RKO (cell line): ENCODE measurements at regions not wholly inside any gene's neighbourhood (a gene's known extent, or its start where the extent isn't known, plus 50 kb on each side); places are given as distances from the start of the nearest gene placed in this dataset.
"Not testable (repeated sequence)": the region's sequence is repeated elsewhere in the genome, so short reads cannot be mapped to it uniquely, and the experiment has no call there.

Source experiments
- DNase-seq: peaks from one replicate; pipeline ENCODE4 v3.0.0-alpha.2; 2016; ENCODE audit warnings: low spot score

DNA sequence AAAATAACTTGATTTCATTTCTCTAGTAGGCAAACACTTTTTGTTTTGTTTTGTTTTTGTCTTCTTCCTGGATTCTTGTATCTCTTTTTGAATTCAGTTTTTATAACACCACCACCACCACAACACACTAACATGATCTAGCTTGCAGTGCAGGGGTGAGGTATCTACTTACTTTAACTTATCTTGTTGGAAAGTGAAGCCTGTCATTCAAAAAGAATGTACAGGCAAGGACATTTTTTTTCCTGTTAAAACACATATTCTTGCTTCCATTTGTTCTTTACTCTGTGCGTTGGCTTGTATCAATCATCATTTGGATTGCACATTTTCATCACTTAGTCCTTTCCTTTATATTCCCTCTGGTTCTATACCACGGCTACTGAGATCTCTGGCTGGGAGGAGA is 824.2 kb downstream of the PLCL1 start:
- DNase-seq = no peak

DNA sequence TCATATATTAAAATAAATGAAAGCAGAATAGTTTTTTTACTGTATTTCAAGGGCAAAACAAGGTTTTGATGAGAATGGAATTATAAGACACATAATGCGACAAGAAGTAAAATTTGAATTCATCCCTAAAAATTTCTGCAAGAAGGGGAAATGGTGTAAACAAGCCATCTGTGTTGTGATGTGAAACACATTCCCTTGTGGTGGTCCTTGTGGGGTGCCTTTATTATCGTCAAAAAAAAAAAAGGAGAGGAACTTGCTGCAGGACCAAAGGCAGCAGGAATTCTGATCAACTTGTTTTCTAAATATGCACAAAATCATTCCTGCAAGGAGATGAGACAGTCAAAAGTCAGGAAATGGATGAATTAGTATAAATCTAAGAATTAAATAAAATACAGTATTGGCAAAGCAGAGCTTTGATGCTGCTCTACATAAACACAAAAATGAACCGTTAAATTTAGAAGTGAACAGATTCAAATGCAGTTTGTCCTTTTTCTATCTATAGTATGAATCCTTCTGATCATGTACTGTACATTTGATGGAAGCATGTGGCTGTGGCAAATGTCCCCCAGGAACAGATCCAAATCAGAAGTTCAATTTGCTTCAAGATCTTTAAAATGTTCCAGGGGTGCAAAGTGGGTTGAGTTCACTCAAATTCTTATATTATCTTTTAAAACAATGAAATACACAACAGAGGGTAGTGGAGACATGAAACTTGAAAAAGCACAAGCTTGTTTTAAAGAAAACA is 818.8 kb downstream of the PLCL1 start:
- DNase-seq = no peak

DNA sequence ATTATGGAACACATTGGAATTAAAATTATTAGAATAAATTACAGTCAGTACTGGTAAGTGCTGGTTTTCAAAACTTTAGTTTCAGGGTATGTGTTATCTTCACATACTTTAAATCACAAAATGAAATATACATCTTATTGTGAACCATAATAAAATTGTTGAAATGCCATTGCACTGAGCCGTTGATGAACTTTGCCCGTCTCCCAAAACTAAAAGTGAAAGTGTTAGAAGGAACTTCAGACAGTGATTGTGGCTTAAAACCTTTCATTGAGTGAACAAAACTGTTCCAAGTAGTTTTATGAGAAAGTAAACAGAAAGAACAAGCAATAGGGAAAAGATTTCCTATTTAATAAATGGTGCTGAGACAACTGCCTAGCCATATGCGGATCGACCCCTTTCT is 811.6 kb downstream of the PLCL1 start:
- DNase-seq = no peak

DNA sequence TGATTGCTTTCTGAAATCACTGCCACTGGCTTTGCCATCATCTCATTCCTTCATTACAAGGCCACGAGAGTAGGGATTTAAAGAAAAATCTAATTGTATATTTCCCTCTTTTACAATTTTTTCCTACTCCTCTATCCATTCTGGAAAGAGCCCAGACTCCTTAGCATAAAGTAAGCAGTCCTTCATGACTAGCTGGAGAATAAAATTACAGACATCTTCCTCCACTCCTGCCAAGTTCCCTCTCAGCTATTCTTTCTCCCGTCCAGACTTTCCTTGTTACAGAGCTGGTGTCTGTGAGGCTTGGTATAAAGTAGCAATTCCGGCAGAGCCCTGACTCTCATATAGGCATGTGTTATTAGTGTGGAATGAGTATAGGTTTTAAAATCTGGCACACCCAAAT is 806.8 kb downstream of the PLCL1 start:
- DNase-seq = no peak

DNA sequence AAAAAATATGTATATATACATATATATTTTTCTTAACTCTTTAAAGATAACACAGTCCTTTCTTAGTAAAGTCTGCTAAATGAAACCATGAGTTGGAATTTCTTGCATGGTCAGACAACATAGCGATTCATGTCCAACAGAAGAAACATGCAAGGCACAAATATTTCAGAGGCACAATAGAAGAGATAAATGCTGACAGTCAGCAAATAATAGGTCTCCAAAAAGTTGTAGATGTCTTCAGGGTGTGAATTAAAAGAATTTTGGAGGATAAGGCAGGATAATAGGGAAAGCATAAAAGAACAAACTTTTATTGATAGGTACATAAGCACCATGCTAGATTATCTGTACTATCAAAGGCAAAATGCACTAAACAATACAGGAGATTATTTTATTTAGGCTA is 800.2 kb downstream of the PLCL1 start:
- no peak for DNase-seq

DNA sequence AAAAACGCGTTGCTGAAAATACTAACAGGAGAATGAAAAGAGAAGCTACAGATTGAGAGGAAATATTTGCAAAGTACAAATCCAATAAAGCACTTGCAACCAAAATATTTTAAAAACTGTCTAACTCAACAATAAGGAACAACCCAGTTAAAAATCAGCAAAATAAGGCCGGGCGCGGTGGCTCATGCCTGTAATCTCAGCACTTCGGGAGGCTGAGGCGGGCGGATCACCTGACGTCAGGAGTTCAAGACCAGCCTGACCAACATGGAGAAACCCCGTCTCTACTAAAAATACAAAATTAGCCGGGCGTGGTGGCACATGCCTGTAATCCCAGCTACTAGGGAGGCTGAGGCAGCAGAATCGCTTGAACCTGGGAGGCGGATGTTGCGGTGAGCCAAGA is 798.6 kb downstream of the PLCL1 start:
- DNase-seq = not testable (repeated sequence)

DNA sequence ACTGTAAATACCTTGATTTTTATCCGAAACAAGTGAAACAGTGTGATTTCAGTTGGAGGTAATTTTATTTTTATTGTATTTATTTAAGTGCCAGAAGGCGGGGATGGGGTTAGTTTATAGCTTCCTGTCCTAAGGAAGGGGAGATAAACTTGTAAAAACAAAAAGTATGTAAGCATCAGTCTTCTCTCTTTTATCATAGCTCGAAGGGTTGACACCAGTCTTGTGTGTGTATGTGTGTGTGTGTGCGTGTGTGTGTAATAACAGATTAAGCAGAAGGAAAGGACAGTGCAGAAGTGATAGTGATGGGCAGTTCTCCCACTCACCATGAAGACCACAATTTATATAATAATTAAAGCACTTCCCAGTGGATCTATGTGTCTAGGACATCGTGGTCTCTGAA is 793.3 kb downstream of the PLCL1 start:
- DNase-seq = no peak

DNA sequence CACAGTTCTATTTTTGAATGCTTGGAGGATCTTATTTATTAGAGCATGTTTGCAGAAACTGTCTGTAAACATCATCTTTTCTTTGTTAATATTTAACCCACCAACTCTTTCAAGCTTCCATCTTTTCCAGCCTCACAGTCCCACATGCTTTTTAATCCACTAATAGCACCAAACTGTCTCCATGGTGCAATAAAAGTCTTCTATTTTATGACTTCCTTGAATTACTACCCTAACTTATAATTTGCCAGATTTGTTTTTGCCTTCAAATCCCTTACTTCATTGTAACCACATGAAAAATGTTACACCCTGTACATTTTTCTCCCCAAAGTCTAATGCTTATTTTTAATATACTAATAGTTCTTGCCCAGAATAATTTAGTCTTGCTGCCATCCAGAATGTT is 792.6 kb downstream of the PLCL1 start:
- DNase-seq = no peak

DNA sequence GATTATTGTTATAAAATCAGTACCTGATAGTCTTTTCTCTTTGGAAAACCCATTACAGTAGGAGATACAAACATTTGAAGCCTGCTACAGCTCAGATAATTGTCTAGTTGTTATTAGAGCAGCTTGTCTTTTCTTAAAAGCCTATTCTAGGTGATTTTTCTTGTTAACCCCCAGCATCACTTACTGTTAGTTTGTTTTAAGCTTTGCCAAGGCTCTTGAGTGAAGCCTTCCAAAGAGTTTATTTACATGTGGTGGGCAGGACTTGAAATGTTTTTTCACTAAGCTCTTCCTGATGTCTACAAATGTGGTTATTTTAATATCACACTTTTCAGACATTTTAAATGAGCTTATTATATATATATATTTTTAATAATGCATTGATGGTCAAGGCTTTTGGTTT is 791.3 kb downstream of the PLCL1 start:
- no peak for DNase-seq

DNA sequence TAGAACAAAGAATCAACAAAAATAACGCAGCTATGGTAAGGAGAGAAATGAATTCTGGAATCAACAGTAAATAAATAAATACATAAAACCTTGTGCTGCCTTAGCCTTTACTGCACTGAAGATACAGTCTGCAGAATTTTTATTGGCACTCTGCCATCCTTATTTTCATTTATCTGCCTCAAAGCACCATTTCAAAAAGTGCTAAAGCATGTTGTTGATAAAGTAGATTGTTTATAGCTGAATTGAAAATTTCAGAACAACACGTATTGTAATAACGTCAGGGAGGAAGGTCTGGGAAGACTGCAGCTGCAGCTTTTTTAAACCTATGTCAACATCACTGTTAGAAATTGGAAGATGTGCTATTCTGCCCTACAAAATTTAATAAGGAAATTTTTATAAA is 787.2 kb downstream of the PLCL1 start:
- no peak for DNase-seq

DNA sequence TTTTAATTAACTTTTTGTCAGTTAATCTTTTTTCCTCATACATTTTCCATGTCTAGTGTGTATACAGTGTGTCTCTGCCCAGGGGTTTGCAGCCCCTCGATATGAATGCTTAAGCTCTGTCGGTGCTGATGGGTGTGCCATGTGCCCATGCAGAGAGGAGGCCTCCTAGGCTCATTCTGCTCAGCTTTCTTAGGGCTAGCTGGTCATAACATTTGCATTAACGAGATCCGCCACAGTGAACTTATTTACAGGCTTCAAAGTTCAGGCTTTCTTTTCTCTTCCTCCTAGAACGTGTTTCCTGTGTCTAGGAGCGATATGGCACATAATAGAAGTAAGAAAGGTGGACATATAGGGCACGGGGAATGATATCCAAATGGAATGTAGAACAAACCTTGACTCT is 783.3 kb downstream of the PLCL1 start:
- no peak for DNase-seq

DNA sequence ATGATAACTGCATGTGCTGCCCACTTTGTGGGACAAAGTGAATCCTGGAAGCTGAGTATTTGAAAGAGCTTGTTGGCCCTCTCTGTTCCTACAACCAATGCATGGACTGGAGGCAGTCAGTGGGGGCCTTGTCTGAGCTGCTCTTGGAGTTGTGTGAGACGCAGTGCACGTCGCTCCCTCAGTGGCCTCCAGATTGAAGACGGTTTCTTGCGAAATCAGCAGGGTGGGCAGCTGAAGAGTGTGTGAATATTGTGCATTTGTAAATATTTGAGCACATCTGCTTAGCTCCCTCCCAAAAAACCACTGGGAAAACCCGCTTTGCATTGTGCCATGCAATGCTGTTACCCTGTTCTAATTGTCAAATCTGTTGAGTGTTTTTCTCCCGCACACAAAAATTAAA is 782.8 kb downstream of the PLCL1 start:
- no peak for DNase-seq

DNA sequence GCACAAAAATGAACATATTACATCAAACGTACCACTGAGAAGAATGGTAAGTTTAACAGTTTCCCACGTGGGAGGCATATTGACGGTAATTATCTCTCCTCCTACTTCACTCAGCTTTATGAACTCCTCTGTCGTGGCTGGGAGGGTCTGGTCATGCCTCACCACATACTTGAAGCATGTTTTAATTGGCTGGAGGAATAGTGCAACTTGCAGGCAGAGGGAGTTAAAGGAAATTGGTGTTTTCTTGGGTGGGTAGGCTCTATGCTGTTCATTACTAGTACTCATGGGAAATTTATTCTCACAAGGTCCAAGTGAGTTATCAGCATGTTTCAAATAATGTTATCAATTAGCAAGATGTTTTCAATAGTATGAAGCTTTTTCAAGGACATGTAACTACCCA is 767.0 kb downstream of the PLCL1 start:
- DNase-seq = no peak

DNA sequence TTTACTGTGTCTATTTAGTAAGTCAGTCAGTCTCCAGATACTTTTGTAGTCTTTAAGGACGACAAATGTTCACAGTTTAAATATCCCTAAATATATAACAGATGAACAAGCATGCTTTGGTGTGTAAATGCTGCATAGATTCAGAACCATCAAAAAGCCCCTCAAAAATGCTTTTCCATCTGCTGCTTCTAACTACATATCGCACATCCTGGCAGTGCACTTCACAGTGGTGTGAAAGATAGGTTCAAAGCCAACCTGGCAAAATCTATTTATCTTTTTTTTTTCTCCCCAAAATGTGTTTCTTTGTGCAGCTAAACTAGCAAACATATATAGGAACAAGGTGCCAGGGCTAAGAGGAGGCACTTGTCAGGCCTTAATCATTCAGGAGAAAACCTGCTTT is 753.8 kb downstream of the PLCL1 start:
- no peak for DNase-seq

DNA sequence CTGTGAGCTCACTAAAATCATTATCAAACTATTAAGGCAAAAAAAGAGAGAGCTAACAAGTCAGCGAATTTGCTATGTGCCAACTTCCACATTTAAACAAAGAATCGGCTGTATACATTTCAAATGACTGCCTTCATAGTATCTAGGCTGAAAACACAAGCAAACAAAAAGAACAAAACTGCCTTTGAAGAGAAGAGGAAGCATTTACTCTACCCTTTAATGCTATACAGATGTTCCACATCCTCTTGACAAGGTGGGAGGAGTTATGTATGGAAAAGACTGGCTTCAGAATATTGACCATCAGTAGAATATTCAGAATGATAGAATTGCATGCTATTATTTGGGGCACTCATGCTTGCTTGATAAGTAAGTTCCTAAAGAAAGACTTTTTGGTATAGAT is 741.7 kb downstream of the PLCL1 start:
- no peak for DNase-seq

DNA sequence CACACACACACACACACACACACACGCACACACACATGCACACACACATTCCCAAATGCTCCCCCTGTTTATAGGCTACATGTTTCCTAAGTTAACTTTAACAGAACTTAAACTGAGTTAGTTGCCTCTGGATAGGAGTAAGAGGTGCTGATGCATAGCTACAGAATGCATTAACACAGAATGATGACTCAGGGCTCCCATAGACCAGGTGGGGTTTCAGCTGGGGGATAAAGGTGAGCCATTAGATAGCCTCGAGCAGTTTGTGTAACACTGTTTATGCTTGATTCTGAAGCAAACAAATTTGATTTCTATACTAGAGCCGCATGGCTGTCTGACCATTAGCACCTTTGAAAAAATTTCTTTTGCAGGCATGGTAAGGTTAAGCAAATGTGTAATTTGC is 741.0 kb downstream of the PLCL1 start:
- DNase-seq = no peak

DNA sequence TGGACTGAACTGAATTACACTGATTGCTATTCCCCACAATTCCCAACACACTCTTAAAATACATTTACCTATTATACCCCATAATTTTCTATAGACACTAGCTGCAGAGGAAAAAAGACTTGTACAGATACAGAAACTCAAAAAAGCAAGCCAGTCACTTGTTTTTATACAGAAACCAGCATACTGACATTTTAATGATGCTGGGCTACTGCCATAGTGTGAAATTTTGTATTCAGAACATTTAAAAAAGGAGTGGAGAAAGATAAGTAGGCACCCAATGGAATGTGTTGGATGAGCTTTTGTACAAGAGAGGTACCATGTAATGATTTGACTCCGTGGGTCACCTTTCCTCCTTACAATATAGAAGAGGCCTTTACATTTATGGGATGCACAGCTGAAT is 740.1 kb downstream of the PLCL1 start:
- no peak for DNase-seq

DNA sequence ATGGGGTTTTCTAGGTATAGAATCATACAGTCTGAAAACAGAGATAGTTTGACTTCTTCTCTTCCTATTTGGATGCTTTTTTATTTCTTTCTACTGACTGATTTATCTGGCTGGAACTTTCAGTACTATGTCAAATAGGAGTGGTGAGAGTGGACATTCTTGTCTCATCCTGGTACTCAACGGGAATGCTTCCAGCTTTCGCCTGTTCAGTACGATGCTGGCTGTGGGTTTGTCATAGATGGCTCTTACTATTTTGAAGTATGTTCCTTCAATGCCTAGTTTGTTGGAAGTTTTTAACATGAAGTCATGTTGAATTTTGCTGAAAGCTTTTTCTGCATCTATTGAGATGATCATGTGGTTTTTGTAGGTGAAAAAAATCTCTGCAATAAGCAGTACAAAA is 730.4 kb downstream of the PLCL1 start:
- no peak for DNase-seq

DNA sequence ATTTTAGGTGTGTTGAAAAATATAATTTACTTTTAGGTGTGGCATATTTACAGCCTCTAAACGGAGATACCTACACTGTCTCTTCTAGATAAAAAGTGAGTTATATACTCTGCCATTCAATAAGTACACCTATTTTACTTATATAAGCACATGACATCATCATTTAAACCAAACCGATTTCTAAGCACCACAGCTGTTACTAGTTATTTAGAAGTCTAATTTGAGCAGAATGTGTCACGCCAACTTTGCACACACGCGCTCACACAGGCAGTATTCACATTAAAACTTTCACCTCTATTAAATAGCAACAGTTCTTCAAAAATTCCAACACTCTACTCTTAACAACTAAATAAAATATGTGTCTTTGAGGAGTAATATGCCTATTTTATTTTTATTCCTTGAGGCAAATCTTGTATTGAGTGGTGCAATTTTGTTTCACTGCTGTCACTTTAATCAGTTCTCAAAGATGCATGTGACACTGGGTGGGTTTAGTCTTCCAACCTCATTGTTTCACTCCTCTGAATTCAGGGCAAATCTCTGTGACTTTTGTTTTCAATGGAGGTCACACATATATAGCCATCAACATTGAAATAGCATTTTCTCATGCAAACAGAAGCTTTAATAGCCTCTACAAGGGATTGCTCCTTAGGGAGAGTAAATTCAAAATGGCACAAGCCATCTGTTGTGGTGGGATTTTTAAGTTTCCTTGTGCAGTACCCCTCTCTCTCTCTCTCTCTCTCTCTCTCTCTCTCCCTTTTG is 721.0 kb downstream of the PLCL1 start:
- no peak for DNase-seq

DNA sequence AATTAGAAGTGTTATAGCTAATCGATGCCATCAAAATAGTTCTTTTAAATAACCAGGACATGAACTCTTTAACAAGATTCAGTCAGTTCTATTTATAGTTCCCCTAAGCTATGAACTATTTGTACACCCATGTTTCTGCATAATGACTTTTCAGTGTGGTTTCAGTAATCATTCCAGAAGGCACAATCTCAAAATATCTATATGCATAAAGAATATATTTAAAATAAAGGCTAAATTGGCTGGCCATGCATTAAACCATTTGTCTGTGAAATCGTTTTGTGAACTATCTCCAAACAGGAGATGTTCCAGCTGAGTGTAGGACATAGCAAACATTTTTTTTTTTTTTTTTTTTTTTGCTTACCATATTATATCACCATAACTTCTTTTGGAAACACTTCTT is 719.3 kb downstream of the PLCL1 start:
- no peak for DNase-seq

DNA sequence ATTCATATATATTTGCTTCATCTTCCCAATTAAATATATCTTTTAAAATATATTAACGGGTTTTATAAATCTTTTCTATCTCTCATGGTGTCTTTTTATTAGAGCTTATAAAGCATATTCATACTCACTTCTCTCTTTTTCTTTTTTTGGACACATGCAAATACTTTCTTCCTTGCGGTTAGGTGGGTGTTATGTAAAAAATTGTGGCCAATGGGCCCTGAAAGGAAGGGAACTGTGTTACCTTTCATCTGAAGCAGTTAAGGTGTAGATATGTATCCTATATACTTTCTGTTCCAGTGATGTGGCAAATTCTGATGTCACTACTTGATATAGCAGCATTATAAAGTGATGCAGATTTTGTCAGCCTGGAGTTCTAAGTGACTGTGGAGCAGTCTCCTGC is 714.5 kb downstream of the PLCL1 start:
- DNase-seq = no peak

DNA sequence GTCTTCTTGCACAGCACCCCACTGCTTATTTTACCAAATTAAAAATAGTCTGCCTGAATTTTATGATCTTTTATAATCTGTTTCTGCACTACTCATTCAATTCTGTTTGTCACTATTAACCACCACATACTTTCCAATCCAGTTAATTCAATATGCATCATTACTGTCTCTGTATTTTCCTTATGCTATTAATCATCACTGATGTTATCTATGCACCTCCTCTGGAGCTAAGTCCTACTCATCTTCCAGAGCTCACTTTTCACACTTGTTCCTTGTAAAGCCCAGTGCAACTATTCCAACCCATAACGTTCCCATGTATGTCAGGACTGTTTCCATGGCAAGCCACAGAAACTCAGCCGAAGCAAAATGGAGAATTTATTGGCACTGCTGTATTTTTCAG is 713.6 kb downstream of the PLCL1 start:
- no peak for DNase-seq

DNA sequence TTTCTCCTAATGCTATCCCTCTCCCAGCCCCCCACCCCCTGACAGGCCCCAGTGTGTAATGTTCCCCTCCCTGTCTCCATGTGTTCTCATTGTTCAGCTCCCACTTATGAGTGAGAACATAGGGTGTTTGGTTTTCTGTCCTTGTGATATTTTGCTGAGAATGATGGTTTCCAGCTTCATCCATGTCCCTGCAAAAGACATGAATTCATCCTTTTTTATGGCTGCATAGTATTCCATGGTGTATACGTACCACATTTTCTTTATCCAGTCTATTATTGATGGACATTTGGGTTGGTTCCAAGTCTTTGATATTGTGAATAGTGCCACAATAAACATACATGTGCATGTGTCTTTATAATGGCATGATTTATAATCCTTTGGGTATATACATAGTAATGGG is 704.2 kb downstream of the PLCL1 start:
- DNase-seq = not testable (repeated sequence)

DNA sequence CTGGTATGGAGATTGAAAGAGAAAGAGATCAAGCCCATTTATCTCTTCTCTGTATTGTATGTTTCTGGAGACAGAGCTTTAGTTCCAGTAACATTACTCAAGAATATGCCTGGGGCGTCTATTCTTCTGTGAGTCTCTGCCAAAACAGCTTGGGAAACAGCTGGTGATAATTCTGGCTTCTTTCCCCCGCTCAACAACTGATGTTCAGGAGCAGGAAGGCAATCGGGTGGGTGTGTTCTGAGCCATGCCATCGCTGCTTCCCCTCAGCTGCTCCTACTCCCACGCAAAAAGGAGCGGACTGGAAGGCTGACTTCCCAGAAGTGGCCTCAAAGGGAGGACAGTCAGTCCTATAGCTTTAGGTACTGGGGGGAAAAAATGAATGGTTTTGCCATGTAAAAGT is 695.1 kb downstream of the PLCL1 start:
- DNase-seq = no peak
